CD4-positive, alpha-beta T cell treated with Interferon alpha-2 for 1 hour (primary cell): ENCODE measurements at regions not wholly inside any gene's neighbourhood (a gene's known extent, or its start where the extent isn't known, plus 50 kb on each side); places are given as distances from the start of the nearest gene placed in this dataset.

ENCODE experiments used
- DNase-seq, 2 donors: peaks; one replicate each; pipeline ENCODE4 v3.0.0-alpha.2; 2020 to 2022

DNA sequence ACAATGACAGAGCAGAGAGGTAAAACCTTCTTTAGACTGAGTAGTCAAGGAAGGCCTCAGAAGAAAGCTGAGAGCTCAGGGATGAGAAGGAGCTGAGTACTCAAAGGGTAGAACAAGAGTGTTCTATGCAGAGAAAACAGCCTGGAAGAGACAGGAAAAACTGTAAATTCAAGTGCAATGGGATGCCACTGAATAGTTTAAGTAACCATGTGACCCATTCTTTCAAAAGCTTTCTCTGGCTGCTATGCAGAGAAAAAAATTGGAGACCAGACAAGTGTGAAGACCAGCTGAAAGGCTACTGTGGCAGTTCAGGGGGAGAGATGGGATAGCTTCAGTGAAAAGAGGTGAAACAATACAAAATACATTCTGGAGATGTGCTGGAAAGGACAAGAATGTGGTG, 61.3 kb upstream of the RNF38 start:
- no peak for DNase-seq

DNA sequence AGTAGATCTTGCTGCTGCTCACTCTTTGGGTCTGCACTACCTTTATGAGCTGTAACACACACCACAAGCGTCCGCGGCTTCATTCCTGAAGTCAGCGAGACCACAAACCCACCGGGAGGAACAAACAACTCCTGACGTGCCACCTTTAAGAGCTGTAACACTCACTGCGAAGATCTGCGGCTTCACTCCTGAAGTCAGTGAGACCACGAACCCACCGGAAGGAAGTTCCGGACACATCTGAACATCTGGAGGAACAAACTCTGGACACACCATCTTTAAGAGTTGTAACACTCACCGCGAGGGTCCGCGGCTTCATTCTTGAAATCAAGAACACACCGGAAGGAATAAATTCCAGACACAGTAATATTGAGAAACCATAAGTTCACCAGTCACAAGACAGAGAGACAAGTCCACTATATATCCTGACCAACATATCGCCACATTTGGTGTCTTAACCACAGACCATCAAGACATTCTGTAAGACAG, 58.4 kb upstream of the RNF38 start:
- peak; percentile 54 to 68 for DNase-seq

DNA sequence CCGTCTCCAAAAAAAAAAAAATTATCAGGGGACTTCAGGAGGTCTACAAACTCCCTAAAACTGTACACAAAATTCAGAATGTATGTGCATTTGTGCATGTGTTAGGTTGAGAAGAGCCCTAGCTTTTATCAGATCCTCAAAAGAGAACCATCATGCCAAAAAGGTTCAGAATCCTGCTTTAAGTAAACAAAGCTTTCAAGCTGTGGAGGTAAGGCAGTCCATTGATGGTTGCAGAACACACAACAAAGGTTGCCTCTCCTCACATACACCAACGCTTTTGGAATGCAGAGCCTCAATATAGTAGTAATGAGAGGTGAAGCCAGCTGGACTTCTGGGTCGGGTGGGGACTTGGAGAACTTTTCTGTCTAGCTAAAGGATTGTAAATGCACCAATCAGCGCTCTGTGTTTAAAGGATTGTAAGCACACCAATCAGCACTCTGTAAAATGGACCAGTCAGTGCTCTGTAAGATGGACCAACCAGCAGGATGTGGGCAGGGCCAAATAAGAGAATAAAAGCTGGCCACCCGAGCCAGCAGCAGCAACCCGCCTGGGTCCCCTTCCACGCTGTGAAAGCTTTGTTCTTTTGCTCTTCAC, 57.9 kb upstream of the RNF38 start:
- no peak for DNase-seq

DNA sequence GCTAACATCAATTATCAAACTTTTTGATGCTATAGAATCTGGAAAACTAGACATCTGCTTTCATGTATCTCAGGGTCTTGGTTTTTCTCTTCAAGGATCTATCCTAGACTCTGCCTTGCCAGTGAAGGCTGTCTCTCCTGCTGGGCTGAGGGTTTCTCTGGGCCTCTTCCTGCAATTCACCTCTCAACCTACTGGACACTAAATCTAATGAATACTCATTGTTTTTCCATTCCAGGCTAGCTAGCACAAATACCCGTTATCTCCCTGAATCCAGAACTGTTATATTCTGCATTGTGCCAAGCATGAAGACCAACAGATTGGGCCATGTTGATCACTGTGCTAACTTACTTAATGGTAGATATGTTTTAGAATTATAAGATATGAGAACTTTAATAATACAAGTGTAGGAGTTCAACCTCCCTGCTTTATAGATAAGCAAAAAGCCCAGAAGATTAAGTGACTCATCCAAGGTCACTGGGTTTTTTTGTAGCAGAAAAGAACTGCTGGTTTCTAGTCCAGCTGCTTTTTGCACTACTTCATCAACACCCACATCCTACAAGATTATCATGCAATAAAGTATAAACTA, 56.5 kb upstream of the RNF38 start:
- DNase-seq = no peak

GRCh38 chr9:36451949-36452348, 51.9 kb upstream of the RNF38 start:
- no peak for DNase-seq

- peak in 1 of 2 donors; percentile 60 for DNase-seq
Measured at GRCh38 chr9:36450110-36450732, 50.2 kb upstream of the RNF38 start.
